HG03045 (cell line): ENCODE measurements at regions not wholly inside any gene's neighbourhood (a gene's known extent, or its start where the extent isn't known, plus 50 kb on each side); places are given as distances from the start of the nearest gene placed in this dataset.

Source experiments
- ATAC-seq: cut with Tn5 transposase; IDR thresholded peaks from one replicate; pipeline ENCODE4 v1.9.1; 2021; ENCODE audit warnings: mild to moderate bottlenecking, moderate library complexity; ENCODE audit not compliant: unreplicated experiment

- ATAC-seq: no peak
Measured at GRCh38 chr11:115774756-115775155, 270.5 kb upstream of the CADM1 start.

- ATAC-seq: no peak
Measured at GRCh38 chr11:115769891-115770290, 265.7 kb upstream of the CADM1 start.

- ATAC-seq: no peak
Measured at GRCh38 chr11:115767883-115768282, 263.7 kb upstream of the CADM1 start.

DNA sequence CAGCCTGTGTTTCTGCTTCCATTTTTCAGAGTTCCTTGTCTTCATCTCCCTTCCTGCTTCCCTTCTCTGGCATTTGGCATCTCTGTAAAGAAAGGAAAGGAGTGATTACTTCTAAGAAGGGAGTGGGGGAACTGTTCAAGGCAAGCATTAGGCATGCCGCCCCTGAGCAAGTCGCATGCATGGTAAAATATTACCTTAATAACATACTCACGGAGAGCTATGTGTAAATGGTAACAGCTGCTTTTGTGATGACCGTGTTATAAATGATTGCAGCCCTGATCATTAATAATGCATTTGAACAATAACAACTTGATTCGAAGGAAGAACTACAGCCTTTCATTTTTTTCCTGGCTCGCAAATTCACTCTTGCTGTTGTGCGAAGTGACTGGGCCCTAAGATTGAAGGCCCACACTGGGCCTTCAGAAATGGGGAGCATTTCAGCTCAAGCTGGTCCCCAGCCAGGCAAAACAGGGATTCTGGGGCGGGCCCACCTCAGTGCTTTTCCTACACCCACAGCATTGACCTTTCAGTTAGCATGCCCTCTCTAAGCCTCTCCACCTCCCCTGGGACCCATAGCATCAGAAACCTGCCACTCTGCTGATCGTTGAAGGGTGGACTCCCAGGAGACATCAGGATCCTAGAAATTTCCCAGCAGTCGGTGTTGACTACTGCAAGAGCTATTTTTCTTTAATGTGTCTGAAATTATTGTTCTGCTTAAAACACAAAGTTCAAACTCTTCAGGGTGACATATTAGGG lies 263.0 kb upstream of the CADM1 start:
- no peak for ATAC-seq

GRCh38 chr11:115766561-115766960 lies 262.3 kb upstream of the CADM1 start:
- no peak for ATAC-seq

DNA sequence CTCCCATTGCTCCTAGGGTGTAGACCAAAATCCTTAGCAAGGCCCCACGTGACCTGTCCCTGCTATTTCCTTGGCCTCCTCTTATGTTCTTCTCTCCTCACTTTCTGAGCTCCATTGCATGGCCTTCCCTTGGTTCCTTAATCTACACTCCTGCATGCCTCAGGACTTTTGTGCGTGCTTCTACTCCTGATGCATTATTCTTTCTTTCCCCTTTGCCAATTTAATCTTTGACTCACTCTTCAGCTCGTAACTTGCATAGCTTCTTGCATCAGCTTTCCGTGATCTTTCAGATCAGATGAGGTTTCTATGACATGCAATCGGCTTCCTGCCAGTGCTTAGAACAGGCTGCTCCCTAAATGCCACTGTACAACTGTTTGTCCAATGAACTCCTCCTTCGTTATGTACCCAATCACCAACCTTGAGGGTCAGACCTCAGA lies 261.6 kb upstream of the CADM1 start:
- no peak for ATAC-seq

DNA sequence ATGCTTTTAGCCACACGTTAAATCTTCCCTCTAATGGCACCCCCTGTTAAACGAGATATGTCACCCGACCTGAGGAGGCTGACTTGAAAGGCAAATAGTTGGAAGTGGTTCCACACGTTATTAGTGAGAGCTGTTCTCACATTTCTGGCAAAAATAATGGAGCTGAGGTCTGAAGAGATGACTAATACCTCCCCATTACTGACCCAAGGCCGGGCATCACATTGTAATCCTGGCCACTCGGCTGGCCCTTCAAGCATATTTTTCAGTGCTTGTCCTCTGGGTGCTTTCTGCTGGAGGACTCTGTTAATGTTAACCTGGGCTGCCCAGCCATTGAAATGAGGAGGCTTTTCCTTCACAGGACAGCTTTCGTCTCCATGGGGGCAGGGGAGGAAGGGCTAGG lies 260.0 kb upstream of the CADM1 start:
- ATAC-seq: no peak

DNA sequence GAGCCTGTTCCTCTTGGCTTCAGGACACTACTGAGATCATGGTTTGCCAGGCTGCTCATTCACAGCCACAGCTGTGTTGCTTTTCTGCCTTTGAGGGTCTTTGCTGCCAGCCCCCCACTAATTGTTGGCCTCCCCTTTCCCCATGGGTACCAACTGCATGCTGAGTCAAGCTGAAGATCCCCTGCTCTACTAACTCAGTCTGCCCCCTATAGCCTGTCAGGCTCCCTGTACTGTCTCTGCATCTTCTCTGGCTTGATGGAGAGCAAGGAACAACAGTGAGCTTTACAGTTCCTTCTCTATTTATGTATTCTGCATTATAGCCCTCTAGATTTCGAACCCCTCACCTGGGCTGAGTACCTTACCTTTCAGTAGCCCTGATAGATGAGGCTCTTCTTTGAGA lies 257.6 kb upstream of the CADM1 start:
- ATAC-seq: no peak

DNA sequence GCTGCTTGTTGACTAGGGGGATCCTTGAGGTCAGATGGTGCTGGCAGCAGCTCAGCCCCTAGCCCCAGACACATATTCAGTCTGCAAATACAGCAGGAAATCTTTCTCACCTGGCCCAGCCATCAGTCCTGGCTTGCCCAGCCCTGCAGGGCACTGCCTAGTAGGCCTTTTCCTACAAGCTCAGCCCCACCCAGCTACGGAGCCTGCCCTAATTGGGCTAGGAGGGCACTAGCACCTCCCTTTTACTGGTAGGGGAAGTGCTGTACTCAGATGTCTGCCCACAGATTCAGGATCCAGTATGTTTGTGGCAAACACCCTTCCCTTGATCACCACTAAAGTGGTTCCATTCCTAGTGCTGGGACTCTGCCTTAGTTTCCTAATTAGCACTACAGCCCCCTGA lies 257.1 kb upstream of the CADM1 start:
- no peak for ATAC-seq

DNA sequence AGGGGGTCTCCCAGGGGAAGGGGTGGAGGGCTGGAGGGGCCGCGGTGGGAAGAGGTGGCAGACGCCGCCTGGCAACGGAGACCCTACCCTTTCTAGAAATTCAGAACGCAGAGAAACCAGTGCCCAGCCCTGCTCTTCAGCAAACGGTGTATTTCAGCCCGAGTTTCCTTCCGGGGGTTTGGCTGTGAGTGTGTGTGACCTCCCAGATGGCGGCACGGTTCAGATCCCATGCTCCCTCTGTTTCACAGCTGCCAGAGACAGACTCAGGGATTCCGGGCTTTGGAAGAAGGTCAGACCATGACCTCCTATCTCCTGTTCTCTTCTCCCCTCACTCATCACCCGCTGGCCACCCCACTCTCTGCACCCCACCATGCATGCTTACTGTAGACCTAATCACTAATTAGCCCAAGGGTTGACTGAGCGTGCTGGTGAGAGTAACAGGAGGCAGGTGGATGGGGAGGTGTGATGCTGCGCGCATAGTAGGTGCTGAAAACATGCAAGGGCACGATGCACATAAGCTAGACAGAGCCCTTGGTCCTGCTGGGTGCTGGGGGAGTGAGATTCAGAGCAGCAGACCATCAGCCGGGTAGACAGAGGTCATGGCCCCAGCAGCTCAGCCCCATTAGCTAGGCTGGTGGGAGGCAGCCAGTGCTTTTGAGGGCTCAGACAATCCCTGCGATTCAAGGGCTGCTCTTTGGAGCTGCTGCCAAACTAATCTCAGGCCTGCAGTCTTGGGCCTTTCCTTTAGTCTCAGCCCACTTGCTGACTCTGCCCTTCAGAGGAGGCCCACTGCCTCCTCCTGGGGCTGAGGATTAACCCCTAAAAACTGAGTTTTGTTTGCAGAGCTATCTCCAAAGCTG lies 256.5 kb upstream of the CADM1 start:
- no peak for ATAC-seq

- ATAC-seq: no peak
Measured at GRCh38 chr11:115759622-115760460, 255.6 kb upstream of the CADM1 start.

DNA sequence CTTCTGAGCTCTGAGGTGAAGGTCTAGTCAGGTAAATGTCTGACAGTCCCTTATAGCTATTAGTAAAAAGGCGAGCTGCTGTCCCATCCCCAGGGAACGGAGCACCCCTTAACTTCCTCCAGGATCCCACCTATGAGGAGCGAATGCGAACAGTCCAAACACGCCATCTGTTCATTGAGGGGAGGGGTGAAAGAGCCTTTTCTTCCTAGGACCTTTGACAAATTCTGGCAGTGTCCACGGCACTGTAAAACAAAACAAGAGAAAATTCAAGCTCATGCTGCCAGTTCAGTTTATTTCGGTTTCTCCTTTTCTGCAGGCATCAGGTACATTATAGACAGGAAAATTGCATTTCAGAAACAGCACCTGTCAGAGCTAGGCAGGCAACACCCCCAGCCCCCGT lies 253.8 kb upstream of the CADM1 start:
- no peak for ATAC-seq

DNA sequence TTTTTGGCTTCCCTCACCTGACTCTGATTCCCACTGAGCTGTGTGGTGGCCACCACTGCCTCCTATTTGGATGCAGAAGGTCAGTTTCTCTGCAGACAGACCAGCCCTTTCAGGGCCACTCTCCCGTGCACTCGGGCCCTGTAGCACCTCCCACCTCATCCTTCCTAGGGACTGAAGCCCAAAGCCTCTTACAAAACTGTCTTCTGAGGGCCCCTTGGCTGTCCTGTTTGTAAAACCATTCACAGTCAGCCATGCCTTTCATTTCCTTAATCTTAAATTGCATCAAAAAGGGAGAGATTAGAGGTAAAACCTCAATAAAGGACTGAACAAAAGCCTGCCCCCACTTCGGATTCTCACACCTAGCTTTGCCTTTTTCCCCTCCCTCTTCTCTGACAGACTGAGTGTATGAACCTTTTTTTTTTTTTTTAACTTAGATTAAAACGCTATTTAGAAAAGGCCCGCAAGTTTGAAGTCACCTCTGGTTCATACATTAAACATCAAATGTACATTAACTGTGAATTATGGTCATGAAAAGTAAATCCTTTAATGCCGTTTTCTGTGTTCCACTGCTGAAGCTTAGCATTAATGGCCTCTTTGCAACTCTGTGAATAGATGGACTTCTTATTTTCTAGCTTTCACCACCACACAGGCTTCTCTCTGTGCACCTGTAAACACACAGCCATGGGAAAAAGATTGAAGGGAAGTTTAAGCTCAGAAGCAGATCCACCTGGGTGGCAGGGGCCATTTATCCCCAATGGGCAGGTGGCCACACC lies 247.2 kb upstream of the CADM1 start:
- ATAC-seq: no peak

DNA sequence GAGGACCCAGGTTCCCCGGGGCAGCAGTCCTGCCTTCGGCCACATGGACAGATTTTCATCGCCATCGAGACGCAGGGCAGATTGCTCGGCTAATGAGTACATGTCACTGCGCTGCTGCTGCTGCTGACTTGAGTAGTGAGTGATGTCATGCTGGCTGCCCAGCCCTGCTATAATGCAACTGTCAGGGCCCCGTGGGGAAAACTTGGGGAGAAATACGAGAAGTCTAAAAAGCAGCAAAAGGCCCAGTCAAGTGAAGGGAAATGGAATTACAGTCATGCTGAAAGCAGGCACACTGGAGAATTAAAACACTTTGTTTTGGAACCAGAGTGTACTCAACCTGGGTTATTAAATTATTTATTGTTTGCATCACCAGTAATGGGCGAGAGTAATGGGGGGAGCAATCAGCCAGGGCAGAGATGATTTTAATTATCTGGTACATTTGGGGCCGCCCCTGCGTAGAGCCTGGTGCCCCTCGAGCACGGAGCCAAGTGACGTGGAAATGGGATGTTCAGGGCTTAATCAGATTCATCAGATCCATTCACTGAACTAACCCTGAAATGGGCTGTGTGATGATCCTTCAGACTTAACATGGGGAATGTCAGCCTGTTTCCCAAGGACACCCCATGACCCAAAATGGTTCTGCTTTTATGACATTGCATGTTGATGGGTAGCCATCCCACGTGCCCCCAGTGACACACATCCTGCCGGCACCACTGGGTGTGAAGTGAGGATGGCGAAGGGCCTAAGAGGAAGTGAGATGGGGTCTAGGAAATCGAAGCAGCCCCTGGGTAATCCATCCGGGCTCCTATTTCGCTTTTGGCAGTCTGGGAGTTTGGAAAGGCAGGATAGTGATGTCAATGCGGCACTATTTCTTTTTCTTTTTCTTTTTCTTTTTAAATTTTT lies 241.6 kb upstream of the CADM1 start:
- ATAC-seq: no peak

- no peak for ATAC-seq
Measured at GRCh38 chr11:115745066-115745465, 240.9 kb upstream of the CADM1 start.

DNA sequence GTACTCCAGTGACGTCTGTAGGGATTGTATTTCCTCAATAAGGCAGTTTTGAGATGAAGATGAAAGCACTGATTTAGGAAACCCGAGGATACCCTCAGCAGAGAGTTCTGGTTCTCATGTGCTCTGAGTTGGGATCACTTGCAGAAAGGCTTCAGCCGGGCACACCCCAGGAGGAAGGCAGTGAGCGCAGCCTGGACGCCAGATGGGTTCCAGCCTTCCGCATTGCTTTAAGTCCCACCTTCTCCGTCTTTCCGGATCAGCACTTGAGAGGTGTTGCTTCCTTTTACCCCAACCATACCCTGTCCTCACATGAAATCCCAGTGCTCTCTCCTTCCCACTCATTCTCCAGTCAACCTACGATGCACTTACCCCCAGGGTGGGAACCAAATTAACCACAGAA lies 239.5 kb upstream of the CADM1 start:
- ATAC-seq: no peak

DNA sequence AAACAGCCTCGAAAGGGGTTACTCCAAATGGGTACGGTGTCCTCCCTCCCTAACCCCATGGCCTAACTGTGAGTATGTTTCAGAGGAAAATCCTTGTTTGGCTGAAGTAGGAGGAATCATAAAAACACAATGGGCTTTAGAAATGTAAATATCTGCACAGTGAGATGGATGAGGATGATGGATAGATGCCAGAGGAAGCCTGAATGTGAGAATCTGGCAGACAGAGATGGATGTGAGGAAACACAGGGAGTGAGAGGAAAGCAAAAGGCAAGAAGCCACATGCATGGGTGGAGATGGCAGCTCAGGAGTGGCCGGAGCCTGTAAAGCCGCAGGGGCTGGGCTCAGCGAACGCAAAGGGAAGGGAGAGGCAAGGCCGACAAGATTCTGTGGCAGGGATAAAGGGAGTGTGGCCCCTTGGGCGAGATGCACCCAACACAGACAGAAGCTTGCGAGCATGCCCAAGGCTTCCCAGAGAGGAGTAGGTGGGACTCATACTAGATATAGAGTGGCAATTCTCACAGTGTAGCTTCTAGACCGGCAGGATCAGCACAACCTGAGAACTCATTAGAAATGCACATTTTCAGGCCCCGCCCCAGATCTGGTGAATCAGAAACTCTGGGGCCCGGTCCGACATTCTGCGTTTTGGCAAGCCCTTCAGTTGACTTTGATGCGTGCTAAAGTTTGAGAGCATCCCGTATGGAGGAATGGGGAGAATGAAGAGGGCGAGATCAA lies 237.3 kb upstream of the CADM1 start:
- no peak for ATAC-seq

DNA sequence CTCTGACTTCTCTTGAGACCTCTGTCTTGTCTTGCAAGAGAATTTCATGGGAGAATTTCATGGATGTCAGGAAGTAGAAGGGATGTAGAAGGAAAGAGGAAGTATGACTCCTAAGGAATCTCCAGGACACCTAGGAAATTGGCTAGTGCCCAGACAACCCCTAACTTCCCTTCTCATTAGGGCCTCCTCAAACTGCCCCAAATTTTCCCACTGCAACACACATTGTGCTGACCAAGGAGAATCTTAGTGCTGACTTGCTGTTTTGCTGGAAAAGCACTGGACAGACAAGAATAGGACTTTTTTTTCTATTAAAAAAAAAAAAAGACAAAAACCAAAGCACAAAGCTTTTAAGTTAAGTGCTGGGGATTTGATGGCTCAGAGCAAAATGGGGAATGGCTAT lies 236.1 kb upstream of the CADM1 start:
- ATAC-seq: no peak

- ATAC-seq: no peak
Measured at GRCh38 chr11:115739878-115740277, 235.7 kb upstream of the CADM1 start.
